Ovary (tissue), 7 donors: ENCODE measurements at regions not wholly inside any gene's neighbourhood (a gene's known extent, or its start where the extent isn't known, plus 50 kb on each side); places are given as distances from the start of the nearest gene placed in this dataset.
"Not testable (repeated sequence)": the region's sequence is repeated elsewhere in the genome, so short reads cannot be mapped to it uniquely, and the experiment has no call there.

Source experiments
- DNase-seq, 5 donors: peaks; one replicate each; pipeline ENCODE4 v3.0.0-alpha.2; 2019 to 2020
- H3K27ac ChIP-seq, 2 donors: fragments of 200-600 bp; one replicate each; pipeline versions ENCODE4 v1.5.1 to v1.8.0; 2019 to 2022
- H3K27me3 ChIP-seq: fragments of 200-600 bp; one replicate; pipeline ENCODE4 v1.8.0; 2022
- H3K36me3 ChIP-seq: fragments of 200-600 bp; sonication (generic); one replicate; pipeline ENCODE4 v1.5.1; 2019
- H3K4me1 ChIP-seq: one replicate; pipeline ENCODE4 v1.8.1; 2013; ENCODE audit warnings: mild to moderate bottlenecking, moderate library complexity; ENCODE audit not compliant: insufficient read depth
- H3K4me3 ChIP-seq: fragments of 200-600 bp; sonication (generic); one replicate; pipeline ENCODE4 v1.5.1; 2017
- H3K9me3 ChIP-seq, 2 donors: fragments of 200-600 bp in 1 of 2; sonication (generic) in 1 of 2; one replicate each; pipeline versions ENCODE4 v1.5.1 to v1.8.1; 2013 to 2019; ENCODE audit warnings: mild to moderate bottlenecking in 1 of 2, moderate library complexity in 1 of 2
- CTCF ChIP-seq, 3 donors: fragments of 450-650 bp in 2 of 3; fragments of 200-600 bp in 1 of 3; IDR thresholded peaks; one replicate each; pipeline versions ENCODE4 v1.5.1 to v1.8.0; 2016 to 2022; ENCODE audit warnings: antibody characterized with exemption in 3 of 3, mild to moderate bottlenecking in 1 of 3
- EP300 ChIP-seq: sonication (generic); formaldehyde crosslinking; IDR thresholded peaks from one replicate; pipeline ENCODE4 v1.6.1; 2017; ENCODE audit warnings: antibody characterized with exemption
- POLR2A ChIP-seq: fragments of 450-650 bp; IDR thresholded peaks from one replicate; pipeline ENCODE4 v1.6.1; 2017; ENCODE audit warnings: antibody characterized with exemption, mild to moderate bottlenecking, moderate library complexity
- WGBS, 3 donors: extraction: QIAGEN DNeasy Blood & Tissue Kit in 1 of 3; methylation state at CpG; one replicate each; pipeline versions ENCODE4 v1.1.5 to v1.1.7; 2013 to 2017; 5-methylcytosine and 5-hydroxymethylcytosine counted together
- intact Hi-C, 4 donors: fragments of 100-400 bp; cut with DNase I; formaldehyde crosslinking; loops; one replicate each; pipeline versions ENCODE4 v1.11.0 to v1.15.1; 2022 to 2023
- donor health status: DM: no; HTN: no; CAD: no; lungs with moderate emphysema.
- donor health status: DM: no; HTN: no; CAD: no.
- donor health status: Bipolar disorder and iron deficiency.
- donor health status: DM: no; HTN: no; CAD: no.
- donor health status: DM: yes; HTN: yes; CAD: no.

- intact Hi-C loops, result no loop called here
- DNase-seq, result no peak
- no peak overlapping the region for H3K4me3 ChIP-seq
- H3K4me1 ChIP-seq, result no peaks in the 10 kb centered on the region
- WGBS, 3 donors, result 66 to 77% (median 73%) methylated on average over 12 of the region's 12 CpGs
- no peak overlapping the region for H3K27ac ChIP-seq
- no peaks in the 10 kb centered on the region for H3K36me3 ChIP-seq
- no peaks in the 10 kb centered on the region for H3K9me3 ChIP-seq
- TF ChIP-seq POLR2A (no peak), CTCF (IDR thresholded peaks at IDR 0.05) (no peak), EP300 (no peak)
- no peaks in the 10 kb centered on the region for H3K27me3 ChIP-seq
Measured at GRCh38 chr5:163947848-163948666, 442.6 kb downstream of the MAT2B start.

GRCh38 chr5:163950248-163950647 is 444.8 kb downstream of the MAT2B start:
- TF ChIP-seq POLR2A (no peak), EP300 (no peak), CTCF (IDR thresholded peaks at IDR 0.05) (no peak)
- intact Hi-C loops, result no loop called here
- WGBS, 3 donors, result 61 to 71% (median 65%) methylated on average over 3 of the region's 3 CpGs
- H3K4me3 ChIP-seq, result no peak overlapping the region
- H3K36me3 ChIP-seq, result no peaks in the 10 kb centered on the region
- no peaks in the 10 kb centered on the region for H3K9me3 ChIP-seq
- H3K27me3 ChIP-seq, result no peaks in the 10 kb centered on the region
- no peak overlapping the region for H3K27ac ChIP-seq
- DNase-seq, result no peak
- no peaks in the 10 kb centered on the region for H3K4me1 ChIP-seq

DNA sequence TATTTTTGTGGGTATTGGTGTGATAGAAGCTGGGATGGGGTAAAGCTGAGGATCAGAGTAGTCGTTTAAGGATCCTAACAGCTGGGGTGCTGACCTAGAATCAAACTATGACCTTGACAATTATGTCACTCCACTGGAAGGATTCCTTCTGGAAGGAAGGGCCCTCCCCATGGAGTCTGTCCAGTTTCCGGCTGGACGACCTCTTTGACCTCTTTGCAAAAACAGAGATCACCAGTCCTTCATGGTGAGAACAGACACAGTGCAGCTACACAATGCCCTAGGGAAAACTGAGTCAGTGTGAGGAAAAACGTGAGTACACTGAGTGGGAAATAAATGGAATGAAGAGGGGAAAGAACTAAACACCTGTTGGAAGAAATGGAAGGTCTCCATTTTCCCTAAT is 445.6 kb downstream of the MAT2B start:
- intact Hi-C loops, result no loop called here
- no peaks in the 10 kb centered on the region for H3K36me3 ChIP-seq
- TF ChIP-seq POLR2A (no peak), CTCF (IDR thresholded peaks at IDR 0.05) (no peak), EP300 (no peak)
- DNase-seq, result no peak
- no peaks in the 10 kb centered on the region for H3K9me3 ChIP-seq
- 22 to 45% (median 41%) methylated on average over 4 of the region's 4 CpGs for WGBS, 3 donors
- H3K4me1 ChIP-seq, result no peaks in the 10 kb centered on the region
- H3K4me3 ChIP-seq, result no peak overlapping the region
- H3K27ac ChIP-seq, result no peak overlapping the region
- no peaks in the 10 kb centered on the region for H3K27me3 ChIP-seq

- intact Hi-C loops, result no loop called here
- Histone ChIP-seq H3K4me1 (no peaks in the 10 kb centered on the region), H3K27ac (no peak overlapping the region), H3K36me3 (no peaks in the 10 kb centered on the region), H3K27me3 (no peaks in the 10 kb centered on the region), H3K4me3 (no peak overlapping the region), H3K9me3 (no peaks in the 10 kb centered on the region)
- no peak for DNase-seq
- no peak for TF ChIP-seq POLR2A
- TF ChIP-seq CTCF (IDR thresholded peaks at IDR 0.05), result no peak
- no peak for TF ChIP-seq EP300
- WGBS, 3 donors, result 65 to 67% (median 66%) methylated on average over 8 of the region's 8 CpGs
Measured at GRCh38 chr5:163953901-163954300, 448.5 kb downstream of the MAT2B start.

DNA sequence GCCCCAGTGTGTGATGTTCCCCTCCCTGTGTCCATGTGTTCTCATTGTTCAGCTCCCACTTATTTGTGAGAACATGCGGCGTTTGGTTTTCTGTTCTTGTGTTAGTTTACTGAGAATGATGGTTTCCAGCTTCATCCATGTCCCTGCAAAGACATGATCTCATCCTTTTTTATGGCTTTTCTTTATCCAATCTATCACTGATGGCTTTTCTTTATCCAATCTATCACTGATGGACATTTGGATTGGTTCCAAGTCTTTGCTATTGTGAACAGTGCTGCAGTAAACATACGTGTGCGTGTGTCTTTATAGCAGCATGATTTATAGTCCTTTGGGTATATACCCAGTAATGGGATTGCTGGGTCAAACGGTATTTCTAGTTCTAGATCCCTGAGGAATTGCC is 455.8 kb downstream of the MAT2B start:
- H3K27ac ChIP-seq, H3K4me1 ChIP-seq, H3K27me3 ChIP-seq, H3K4me3 ChIP-seq, H3K36me3 ChIP-seq, H3K9me3 ChIP-seq, intact Hi-C loops, DNase-seq: not testable (repeated sequence)
- WGBS, 3 donors, result 85 to 88% (median 87%) methylated on average over 5 of the region's 5 CpGs
